B cell (primary cell): ENCODE measurements at regions not wholly inside any gene's neighbourhood (a gene's known extent, or its start where the extent isn't known, plus 50 kb on each side); places are given as distances from the start of the nearest gene placed in this dataset.

Experiments
- ATAC-seq: fragments of 200-7000 bp; cut with Tn5 transposase; one replicate; pipeline ENCODE4 v1.10.0; 2021; ENCODE audit warnings: low read depth, mild to moderate bottlenecking, moderate number of reproducible peaks, moderate library complexity
- CTCF ChIA-PET: fragments of 350-600 bp; sonication (Branson Sonifier 250); formaldehyde crosslinking; loops from one replicate; lab custom pipeline; 2021; ENCODE audit warnings: antibody characterized with exemption, inconsistent platforms; lab: Charles Lee
- POLR2A ChIA-PET: fragments of 350-600 bp; sonication (Branson Sonifier 250); formaldehyde crosslinking; loops from one replicate; lab custom pipeline; 2021; ENCODE audit warnings: antibody characterized with exemption; lab: Charles Lee
- DNase-seq: peaks from one replicate; pipeline ENCODE4 v3.0.0; 2013
- H2AFZ ChIP-seq: 2 replicates; pipeline ENCODE4 v1.6.1; 2012; ENCODE audit warnings: mild to moderate bottlenecking, low read depth, low read length; ENCODE audit not compliant: insufficient read depth, poor library complexity, severe bottlenecking
- H3K27ac ChIP-seq, 2 donors: 1 replicate in 1 of 2; 2 replicates in 1 of 2; pipeline ENCODE4 v1.5.1; 2012 to 2013; ENCODE audit warnings: low read length in 2 of 2, mild to moderate bottlenecking in 2 of 2, moderate library complexity in 1 of 2
- H3K27me3 ChIP-seq, 4 experiments: fragments of 200-600 bp in 1 of 4; sonication (generic) in 1 of 4; replicated peaks in 1 of 4; 1 replicate in 2 of 4; 2 replicates in 2 of 4; pipeline versions ENCODE4 v1.6.1 to v1.7.0; 2013 to 2016; ENCODE audit warnings: low read length in 3 of 4, mild to moderate bottlenecking in 2 of 4, mixed read lengths in 1 of 4, moderate library complexity in 1 of 4; ENCODE audit not compliant: insufficient read depth in 4 of 4, control insufficient read depth in 3 of 4; ENCODE audit errors: control extremely low read depth in 1 of 4
- H3K36me3 ChIP-seq, 2 experiments: replicated peaks in 1 of 2; 1 replicate in 1 of 2; 2 replicates in 1 of 2; pipeline versions ENCODE4 v1.6.1 to v1.7.1; 2013; ENCODE audit warnings: low read length in 1 of 2; ENCODE audit not compliant: insufficient read depth in 2 of 2, control insufficient read depth in 1 of 2; ENCODE audit errors: control extremely low read depth in 1 of 2, extremely low read depth in 1 of 2
- H3K4me1 ChIP-seq, 2 donors: fragments of 200-600 bp in 1 of 2; sonication (generic) in 1 of 2; 1 replicate in 1 of 2; 2 replicates in 1 of 2; pipeline versions ENCODE4 v1.5.1 to v1.6.1; 2013 to 2017; ENCODE audit warnings: low read length in 2 of 2; ENCODE audit not compliant: control insufficient read depth in 2 of 2, insufficient read depth in 2 of 2
- H3K4me2 ChIP-seq: replicated peaks from 2 replicates; pipeline ENCODE3; 2012; ENCODE audit warnings: mild to moderate bottlenecking, low read depth, low read length; ENCODE audit not compliant: poor library complexity, severe bottlenecking
- H3K4me3 ChIP-seq, 5 experiments: fragments of 200-600 bp in 1 of 5; sonication (generic) in 1 of 5; 1 replicate in 3 of 5; 2 replicates in 2 of 5; pipeline versions ENCODE4 v1.5.1 to v1.7.0; 2011 to 2016; ENCODE audit warnings: low read length in 4 of 5, mild to moderate bottlenecking in 4 of 5, low read depth in 2 of 5, control low read depth in 1 of 5, moderate library complexity in 1 of 5; ENCODE audit not compliant: insufficient read depth in 1 of 5; ENCODE audit errors: control extremely low read depth in 1 of 5, extremely low read depth in 1 of 5
- H3K79me2 ChIP-seq: fragments of 200-600 bp; sonication (generic); one replicate; pipeline ENCODE4 v1.6.0; 2016; ENCODE audit warnings: low read length; ENCODE audit not compliant: control insufficient read depth, insufficient read depth
- H3K9ac ChIP-seq: fragments of 200-600 bp; sonication (generic); 2 replicates; pipeline ENCODE4 v1.6.1; 2017; ENCODE audit warnings: mild to moderate bottlenecking, low read length, moderate library complexity
- H3K9me3 ChIP-seq, 3 donors: one replicate each; pipeline versions ENCODE4 v1.6.1 to v1.7.1; 2013; ENCODE audit warnings: low read length in 2 of 3; ENCODE audit not compliant: control insufficient read depth in 2 of 3, insufficient read depth in 1 of 3; ENCODE audit errors: control extremely low read depth in 1 of 3
- H4K20me1 ChIP-seq: 2 replicates; pipeline ENCODE4 v1.6.0; 2012; ENCODE audit warnings: mild to moderate bottlenecking, low read length; ENCODE audit not compliant: insufficient read depth, control insufficient read depth, poor library complexity, severe bottlenecking
- H3K27ac Mint-ChIP-seq: one replicate; pipeline ENCODE4 v1.8.0; 2021; ENCODE audit warnings: mixed read lengths
- H3K27me3 Mint-ChIP-seq: one replicate; pipeline ENCODE4 v1.8.0; 2021; ENCODE audit warnings: mixed read lengths
- H3K4me1 Mint-ChIP-seq: one replicate; pipeline ENCODE4 v1.8.0; 2021; ENCODE audit warnings: mixed read lengths
- H3K4me3 Mint-ChIP-seq: one replicate; pipeline ENCODE4 v1.8.0; 2021; ENCODE audit warnings: mixed read lengths
- H3K9me3 Mint-ChIP-seq: one replicate; pipeline ENCODE4 v1.8.0; 2022; ENCODE audit warnings: mixed read lengths; ENCODE audit not compliant: insufficient read depth
- EZH2 ChIP-seq: IDR thresholded peaks from 2 replicates; pipeline ENCODE4 v1.6.1; 2012; ENCODE audit warnings: borderline replicate concordance, low read depth, mild to moderate bottlenecking, moderate library complexity, low read length; ENCODE audit not compliant: insufficient read depth, poor library complexity, severe bottlenecking
- WGBS: methylation state at CpG from one replicate; pipeline ENCODE4 v1.1.5; 2013; ENCODE audit warnings: missing lambda C conversion rate; ENCODE audit not compliant: insufficient coverage; 5-methylcytosine and 5-hydroxymethylcytosine counted together
- intact Hi-C: fragments of 100-400 bp; cut with micrococcal nuclease; formaldehyde crosslinking; loops from one replicate; pipeline ENCODE4 v1.10.0; 2022
- TF ChIP-seq, protein P1 (sequence below): fragments of 200-600 bp; IDR thresholded peaks from one replicate; pipeline ENCODE4 v1.8.0; 2022; ENCODE audit warnings: antibody characterized with exemption, mild to moderate bottlenecking

DNA sequence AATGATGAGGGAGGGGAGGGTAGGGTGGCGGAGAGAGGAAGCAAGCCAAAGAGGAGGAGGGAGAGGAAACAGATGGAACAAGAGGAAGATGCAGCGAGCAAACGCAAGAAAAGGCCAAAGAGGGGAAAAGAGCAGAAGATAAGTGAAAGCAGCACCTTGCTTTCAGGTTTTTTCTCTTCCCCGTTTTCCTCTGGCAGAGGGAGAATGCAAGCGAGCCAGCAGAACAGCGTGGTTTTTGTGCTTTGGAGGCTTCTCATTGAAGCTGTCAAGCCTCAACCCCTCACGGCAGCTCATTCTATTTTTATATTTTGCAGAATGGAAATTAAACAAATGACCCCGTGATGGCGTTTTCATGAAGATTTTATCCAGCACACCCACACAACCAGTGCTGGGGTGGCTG lies 67.1 kb upstream of the GRAMD1B start:
- H3K4me3 ChIP-seq = no peak overlapping the region
- ChIA-PET CTCF (no interaction called here), POLR2A (no interaction called here)
- no peaks in the 10 kb centered on the region for H3K36me3 ChIP-seq
- H3K4me1 ChIP-seq = peaks cover 7 to 12% of the 10 kb centered on the region in 2 donors
- H3K4me2 ChIP-seq = no peak overlapping the region
- no peak overlapping the region for H3K27ac ChIP-seq
- DNase-seq (no peak), ATAC-seq (no peak)
- H2AFZ ChIP-seq = peak overlapping the region; percentile 37
- H3K9me3 ChIP-seq = no peaks in the 10 kb centered on the region
- TF ChIP-seq, protein P1, sequence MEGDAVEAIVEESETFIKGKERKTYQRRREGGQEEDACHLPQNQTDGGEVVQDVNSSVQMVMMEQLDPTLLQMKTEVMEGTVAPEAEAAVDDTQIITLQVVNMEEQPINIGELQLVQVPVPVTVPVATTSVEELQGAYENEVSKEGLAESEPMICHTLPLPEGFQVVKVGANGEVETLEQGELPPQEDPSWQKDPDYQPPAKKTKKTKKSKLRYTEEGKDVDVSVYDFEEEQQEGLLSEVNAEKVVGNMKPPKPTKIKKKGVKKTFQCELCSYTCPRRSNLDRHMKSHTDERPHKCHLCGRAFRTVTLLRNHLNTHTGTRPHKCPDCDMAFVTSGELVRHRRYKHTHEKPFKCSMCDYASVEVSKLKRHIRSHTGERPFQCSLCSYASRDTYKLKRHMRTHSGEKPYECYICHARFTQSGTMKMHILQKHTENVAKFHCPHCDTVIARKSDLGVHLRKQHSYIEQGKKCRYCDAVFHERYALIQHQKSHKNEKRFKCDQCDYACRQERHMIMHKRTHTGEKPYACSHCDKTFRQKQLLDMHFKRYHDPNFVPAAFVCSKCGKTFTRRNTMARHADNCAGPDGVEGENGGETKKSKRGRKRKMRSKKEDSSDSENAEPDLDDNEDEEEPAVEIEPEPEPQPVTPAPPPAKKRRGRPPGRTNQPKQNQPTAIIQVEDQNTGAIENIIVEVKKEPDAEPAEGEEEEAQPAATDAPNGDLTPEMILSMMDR = no peak
- no peak for TF ChIP-seq EZH2
- peaks cover 14% of the 10 kb centered on the region for H3K4me1 Mint-ChIP-seq
- no peak overlapping the region for H3K27ac Mint-ChIP-seq
- H3K4me3 Mint-ChIP-seq = peak overlapping the region; percentile 35
- peaks cover 41% of the 10 kb centered on the region for H3K27me3 Mint-ChIP-seq
- WGBS = 22% methylated on average over 3 of the region's 9 CpGs
- H3K79me2 ChIP-seq = no peaks in the 10 kb centered on the region
- peaks cover 0 to 7% (median 0%) of the 10 kb centered on the region in 4 experiments for H3K27me3 ChIP-seq
- no peak overlapping the region for H3K9ac ChIP-seq
- no peaks in the 10 kb centered on the region for H3K9me3 Mint-ChIP-seq
- no peaks in the 10 kb centered on the region for H4K20me1 ChIP-seq
- intact Hi-C loops = no loop called here

DNA sequence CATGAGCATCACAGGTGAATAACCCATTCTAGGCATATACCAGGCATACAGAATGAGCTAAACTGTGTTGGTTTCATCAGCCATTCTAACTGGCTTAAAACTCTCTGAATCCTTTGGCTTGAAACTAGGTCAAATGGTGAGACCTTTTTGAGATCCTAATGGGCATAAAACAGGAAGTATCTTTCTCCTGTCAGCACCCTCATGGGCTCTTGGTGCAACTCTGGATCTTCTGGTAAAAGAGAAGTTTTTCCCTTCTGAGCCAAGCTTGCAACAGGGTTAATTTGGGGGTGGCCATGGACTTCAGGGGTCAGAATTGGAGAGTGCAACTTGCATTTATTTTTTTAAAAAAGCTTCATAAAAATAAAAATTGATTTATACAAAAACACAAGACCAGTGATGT lies 67.9 kb upstream of the GRAMD1B start:
- no peaks in the 10 kb centered on the region for H3K36me3 ChIP-seq
- Mint-ChIP-seq H3K4me1 (peaks cover 18% of the 10 kb centered on the region), H3K4me3 (no peak overlapping the region), H3K9me3 (no peaks in the 10 kb centered on the region), H3K27ac (no peak overlapping the region), H3K27me3 (peaks cover 47% of the 10 kb centered on the region)
- H3K4me3 ChIP-seq = no peak overlapping the region
- ChIA-PET CTCF (no interaction called here), POLR2A (no interaction called here)
- no peak overlapping the region for H3K4me2 ChIP-seq
- TF ChIP-seq EZH2 = no peak
- TF ChIP-seq, protein P1 = no peak
- H3K27ac ChIP-seq = no peak overlapping the region
- no peaks in the 10 kb centered on the region for H3K9me3 ChIP-seq
- H3K9ac ChIP-seq = no peak overlapping the region
- DNase-seq (no peak), ATAC-seq (no peak)
- peaks cover 7 to 15% of the 10 kb centered on the region in 2 donors for H3K4me1 ChIP-seq
- H3K27me3 ChIP-seq = peaks cover 0 to 11% (median 0%) of the 10 kb centered on the region in 4 experiments
- intact Hi-C loops = no loop called here
- H4K20me1 ChIP-seq = no peaks in the 10 kb centered on the region
- no peaks in the 10 kb centered on the region for H3K79me2 ChIP-seq
- no peak overlapping the region for H2AFZ ChIP-seq
